OCI-LY7 (cell line): ENCODE measurements at regions not wholly inside any gene's neighbourhood (a gene's known extent, or its start where the extent isn't known, plus 50 kb on each side); places are given as distances from the start of the nearest gene placed in this dataset.

Experiments used
- EZH2phosphoT487 ChIP-seq: fragments of 200-600 bp; sonication (generic); IDR thresholded peaks from 2 replicates; pipeline ENCODE4 v1.6.1; 2018; ENCODE audit warnings: low read depth, borderline replicate concordance, mild to moderate bottlenecking, mixed run types, antibody characterized with exemption, low read length, moderate library complexity, mixed read lengths
- TF ChIP-seq, protein P1 (sequence below): fragments of 200-600 bp; sonication (generic); conservative IDR thresholded peaks from 2 replicates; pipeline ENCODE4 v1.5.1; 2014; ENCODE audit warnings: mild to moderate bottlenecking, antibody characterized with exemption, low read length, moderate library complexity, mixed read lengths

DNA sequence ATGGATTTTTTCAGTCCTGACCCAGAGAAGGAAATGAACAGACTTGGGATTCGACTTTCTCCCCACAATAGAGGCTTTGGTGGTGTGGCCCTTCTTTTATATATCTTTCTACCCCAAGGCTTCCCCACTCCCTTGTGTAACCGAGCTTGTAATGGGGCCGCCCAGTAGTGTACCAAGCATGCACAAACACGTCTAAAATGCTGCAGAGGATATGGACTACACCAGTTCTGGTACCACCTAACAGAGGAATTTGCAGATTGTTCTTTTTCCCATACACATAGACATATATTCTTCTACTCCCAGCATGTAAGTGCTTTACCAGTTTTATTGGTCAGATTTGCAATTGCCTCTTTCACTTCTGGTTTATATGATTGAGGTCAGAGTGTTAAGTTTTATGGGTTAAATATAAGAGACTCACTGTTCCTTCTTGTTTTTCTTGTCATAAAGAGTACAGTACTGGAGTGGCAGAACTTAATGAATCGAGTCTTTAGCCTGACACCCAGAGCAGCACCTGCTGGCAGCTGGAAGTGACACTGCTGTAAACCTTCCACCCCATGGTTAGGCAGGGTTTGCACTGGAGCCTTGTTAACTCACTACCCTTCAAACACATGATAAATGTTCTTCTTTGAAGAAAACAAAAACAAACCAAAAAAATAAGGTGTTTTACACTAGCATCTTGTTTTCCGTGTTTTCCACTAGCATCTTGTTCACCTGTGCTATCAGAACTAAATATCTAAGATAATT is 198.6 kb downstream of the PTPRC start:
- TF ChIP-seq, protein P1, sequence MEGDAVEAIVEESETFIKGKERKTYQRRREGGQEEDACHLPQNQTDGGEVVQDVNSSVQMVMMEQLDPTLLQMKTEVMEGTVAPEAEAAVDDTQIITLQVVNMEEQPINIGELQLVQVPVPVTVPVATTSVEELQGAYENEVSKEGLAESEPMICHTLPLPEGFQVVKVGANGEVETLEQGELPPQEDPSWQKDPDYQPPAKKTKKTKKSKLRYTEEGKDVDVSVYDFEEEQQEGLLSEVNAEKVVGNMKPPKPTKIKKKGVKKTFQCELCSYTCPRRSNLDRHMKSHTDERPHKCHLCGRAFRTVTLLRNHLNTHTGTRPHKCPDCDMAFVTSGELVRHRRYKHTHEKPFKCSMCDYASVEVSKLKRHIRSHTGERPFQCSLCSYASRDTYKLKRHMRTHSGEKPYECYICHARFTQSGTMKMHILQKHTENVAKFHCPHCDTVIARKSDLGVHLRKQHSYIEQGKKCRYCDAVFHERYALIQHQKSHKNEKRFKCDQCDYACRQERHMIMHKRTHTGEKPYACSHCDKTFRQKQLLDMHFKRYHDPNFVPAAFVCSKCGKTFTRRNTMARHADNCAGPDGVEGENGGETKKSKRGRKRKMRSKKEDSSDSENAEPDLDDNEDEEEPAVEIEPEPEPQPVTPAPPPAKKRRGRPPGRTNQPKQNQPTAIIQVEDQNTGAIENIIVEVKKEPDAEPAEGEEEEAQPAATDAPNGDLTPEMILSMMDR = no peak
- TF ChIP-seq EZH2phosphoT487 = no peak
